GM12878 (cell line): ENCODE measurements at regions not wholly inside any gene's neighbourhood (a gene's known extent, or its start where the extent isn't known, plus 50 kb on each side); places are given as distances from the start of the nearest gene placed in this dataset.

ENCODE experiments used
- ATAC-seq: fragments of 200-7000 bp; cut with Tn5 transposase; 3 replicates; pipeline ENCODE4 v1.9.1; 2020; ENCODE audit warnings: mild to moderate bottlenecking, moderate library complexity
- BruUV-seq: library from RNA; stranded (reverse); fragments of 400-500 nt; replicated peaks from 2 replicates; lab custom pipeline; 2021; lab: Mats Ljungman, UMichigan
- CTCF ChIA-PET: fragments of 300-600 bp; sonication (Branson Sonifier 250); formaldehyde crosslinking; extraction: SDS; loops from one replicate; lab custom pipeline; 2021; ENCODE audit warnings: inconsistent platforms; lab: Yijun Ruan, JAX
- POLR2A ChIA-PET: fragments of 350-600 bp; formaldehyde crosslinking; extraction: SDS; loops from one replicate; lab custom pipeline; 2021; ENCODE audit warnings: inconsistent platforms; lab: Charles Lee
- RAD21 ChIA-PET: fragments of 300-600 bp; sonication (Branson Sonifier 250); formaldehyde crosslinking; loops from one replicate; lab custom pipeline; 2023; ENCODE audit warnings: antibody characterized with exemption; ENCODE audit not compliant: unreplicated experiment; lab: Charles Lee
- SMC1A ChIA-PET: fragments of 300-600 bp; sonication (Branson Sonifier 250); formaldehyde crosslinking; loops from one replicate; lab custom pipeline; 2023; ENCODE audit not compliant: unreplicated experiment, uncharacterized antibody; lab: Charles Lee
- DNase-seq: peaks from one replicate; pipeline ENCODE4 v3.0.0-alpha.2; 2011; ENCODE audit warnings: low read depth, low spot score
- FAIRE-seq: peaks from 3 replicates; lab custom pipeline; 2011; peaks lifted over from hg19 to GRCh38; lab: Jason Lieb, UNC
- H2AFZ ChIP-seq: 2 replicates; pipeline ENCODE4 v1.6.0; 2011; ENCODE audit warnings: low read depth, low read length, control low read depth; ENCODE audit not compliant: control insufficient read depth
- H3K27ac ChIP-seq: 2 replicates; pipeline ENCODE4 v1.5.1; 2011; ENCODE audit warnings: control low read depth; ENCODE audit not compliant: control insufficient read depth, insufficient read depth
- H3K27me3 ChIP-seq, 2 experiments: replicated peaks in 1 of 2; 2 replicates each; pipeline versions ENCODE4 v1.6.0 to v1.6.1; 2011; ENCODE audit warnings: low read length in 1 of 2; ENCODE audit not compliant: control insufficient read depth in 2 of 2, insufficient read depth in 2 of 2
- H3K36me3 ChIP-seq, 2 experiments: 2 replicates each; pipeline ENCODE4 v1.5.1; 2011; ENCODE audit warnings: low read length in 1 of 2; ENCODE audit not compliant: control insufficient read depth in 2 of 2, insufficient read depth in 2 of 2
- H3K4me1 ChIP-seq: 2 replicates; pipeline ENCODE4 v1.6.1; 2011; ENCODE audit warnings: mild to moderate bottlenecking, low read length, moderate library complexity, mixed read lengths; ENCODE audit not compliant: control insufficient read depth, insufficient read depth
- H3K4me2 ChIP-seq: 2 replicates; pipeline ENCODE4 v1.6.0; 2011; ENCODE audit warnings: control low read depth; ENCODE audit not compliant: control insufficient read depth, insufficient read depth
- H3K4me3 ChIP-seq: fragments of 200-600 bp; sonication (generic); 2 replicates; pipeline ENCODE4 v1.5.1; 2016
- H3K79me2 ChIP-seq: 2 replicates; pipeline ENCODE4 v1.6.0; 2011; ENCODE audit warnings: low read length; ENCODE audit not compliant: control insufficient read depth, insufficient read depth
- H3K9ac ChIP-seq: 2 replicates; pipeline ENCODE4 v1.8.0; 2011; ENCODE audit warnings: low read length, control low read depth, mixed read lengths; ENCODE audit not compliant: control insufficient read depth, insufficient read depth
- H3K9me3 ChIP-seq: replicated peaks from 3 replicates; pipeline ENCODE4 v1.5.1; 2011; ENCODE audit warnings: mild to moderate bottlenecking, low read length; ENCODE audit not compliant: control insufficient read depth, insufficient read depth
- H4K20me1 ChIP-seq: 2 replicates; pipeline ENCODE4 v1.6.0; 2011; ENCODE audit not compliant: control insufficient read depth, insufficient read depth
- CBX5 ChIP-seq: sonication (generic); IDR thresholded peaks from 2 replicates; pipeline ENCODE4 v1.6.1; 2016; ENCODE audit warnings: low read depth, moderate library complexity, mild to moderate bottlenecking, inconsistent platforms
- CHD1 ChIP-seq: IDR thresholded peaks from 2 replicates; pipeline ENCODE4 v1.6.1; 2012; ENCODE audit warnings: low read depth, low read length, improper control_type of control experiment
- FOS ChIP-seq: IDR thresholded peaks from 3 replicates; pipeline ENCODE4 v1.6.1; 2011; ENCODE audit warnings: borderline replicate concordance; ENCODE audit not compliant: insufficient read length; ENCODE audit errors: extremely low read depth
- IKZF1 ChIP-seq: fragments of 450-650 bp; conservative IDR thresholded peaks from 2 replicates; pipeline ENCODE4 v1.6.1; 2017; ENCODE audit warnings: antibody characterized with exemption, mild to moderate bottlenecking
- IRF4 ChIP-seq: IDR thresholded peaks from 2 replicates; pipeline ENCODE4 v1.6.1; 2011; ENCODE audit warnings: low read depth, low read length
- MEF2A ChIP-seq: IDR thresholded peaks from 2 replicates; pipeline ENCODE4 v1.6.1; 2011; ENCODE audit warnings: low read depth, mild to moderate bottlenecking, low read length, moderate library complexity; ENCODE audit not compliant: insufficient read depth
- MEF2B ChIP-seq: fragments of 450-650 bp; IDR thresholded peaks from 2 replicates; pipeline ENCODE4 v1.6.1; 2018; ENCODE audit warnings: mild to moderate bottlenecking, moderate library complexity; ENCODE audit not compliant: partially characterized antibody, poor library complexity, severe bottlenecking
- MTA3 ChIP-seq: IDR thresholded peaks from 2 replicates; pipeline ENCODE4 v1.6.1; 2012; ENCODE audit warnings: low read length, inconsistent platforms, borderline replicate concordance
- MXI1 ChIP-seq: fragments of 150-350 bp; IDR thresholded peaks from 2 replicates; pipeline ENCODE4 v1.6.1; 2011; ENCODE audit warnings: low read depth, mild to moderate bottlenecking, inconsistent platforms, low read length, improper control_type of control experiment
- POU2F2 ChIP-seq: IDR thresholded peaks from 3 replicates; pipeline ENCODE4 v1.6.1; 2011; ENCODE audit warnings: low read depth, mild to moderate bottlenecking, low read length, borderline replicate concordance
- SUPT20H ChIP-seq: IDR thresholded peaks from 2 replicates; pipeline ENCODE4 v1.6.1; 2011; ENCODE audit warnings: low read depth, mild to moderate bottlenecking, low read length, moderate library complexity, borderline replicate concordance; ENCODE audit not compliant: control insufficient read depth
- TAF1 ChIP-seq: IDR thresholded peaks from 2 replicates; pipeline ENCODE4 v1.6.1; 2011; ENCODE audit warnings: mild to moderate bottlenecking, low read depth, low read length, borderline replicate concordance
- TBL1XR1 ChIP-seq: IDR thresholded peaks from 2 replicates; pipeline ENCODE4 v1.6.1; 2012; ENCODE audit warnings: low read depth, low read length, improper control_type of control experiment
- TCF7 ChIP-seq: IDR thresholded peaks from 2 replicates; pipeline ENCODE4 v1.6.1; 2014; ENCODE audit warnings: antibody characterized with exemption, borderline replicate concordance
- ZBED1 ChIP-seq: IDR thresholded peaks from 2 replicates; pipeline ENCODE4 v1.6.1; 2016; ENCODE audit warnings: borderline replicate concordance
- ZNF622 ChIP-seq: fragments of 450-650 bp; IDR thresholded peaks from 2 replicates; pipeline ENCODE4 v1.6.1; 2017; ENCODE audit warnings: mild to moderate bottlenecking, inconsistent platforms
- WGBS: methylation state at CpG from one replicate; pipeline ENCODE4 v1.1.6; 2016; ENCODE audit warnings: low lambda C conversion rate; ENCODE audit not compliant: insufficient replicate concordance, insufficient coverage; ENCODE audit errors: missing lambda C conversion rate; 5-methylcytosine and 5-hydroxymethylcytosine counted together
- in situ Hi-C: fragments of 300-500 bp; cut with MboI; formaldehyde crosslinking; loops from 9 replicates; pipeline ENCODE4 v1.14.3; 2018; ENCODE audit warnings: mixed read lengths
- intact Hi-C: fragments of 100-400 bp; cut with micrococcal nuclease; formaldehyde crosslinking; loops from one replicate; pipeline ENCODE4 v1.14.2; 2022; ENCODE audit not compliant: unreplicated experiment
- TF ChIP-seq, protein P1 (sequence below): fragments of 450-650 bp; IDR thresholded peaks from 2 replicates; pipeline ENCODE4 v1.6.1; 2017; ENCODE audit warnings: mild to moderate bottlenecking, low read depth, inconsistent platforms; ENCODE audit not compliant: poor library complexity, severe bottlenecking
- TF ChIP-seq, protein P2 (sequence below): fragments of 450-650 bp; IDR thresholded peaks from 2 replicates; pipeline ENCODE4 v1.6.1; 2017; ENCODE audit warnings: low read depth, mild to moderate bottlenecking, moderate library complexity

DNA sequence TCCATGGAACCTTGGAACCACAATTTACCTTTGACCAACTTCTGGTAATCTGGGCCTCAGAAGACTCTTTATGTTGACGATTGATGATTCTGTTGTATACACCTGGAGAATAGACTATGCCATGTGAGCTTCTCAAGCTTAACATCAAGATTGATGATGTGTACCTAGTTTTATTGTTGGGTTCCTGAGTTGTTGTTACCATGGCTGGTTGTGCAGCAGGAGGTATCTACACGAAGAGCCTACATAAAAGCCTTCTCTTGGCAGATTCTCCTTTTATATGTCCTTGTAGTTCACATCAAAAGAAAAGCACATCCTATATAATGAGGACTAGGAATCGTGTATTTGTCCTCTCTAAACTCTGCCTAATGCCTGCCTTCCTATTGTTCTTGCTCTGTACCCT, 272.0 kb downstream of the DTHD1 start:
- TF ChIP-seq MEF2A (no peak), IKZF1 (no peak), ZBED1 (no peak), POU2F2 (no peak), MEF2B (no peak), ZNF622 (no peak), CHD1 (no peak), FOS (no peak), TAF1 (no peak), SUPT20H (no peak), IRF4 (no peak), MXI1 (no peak), TCF7 (no peak), MTA3 (no peak), TBL1XR1 (no peak), CBX5 (no peak)
- TF ChIP-seq, protein P1, sequence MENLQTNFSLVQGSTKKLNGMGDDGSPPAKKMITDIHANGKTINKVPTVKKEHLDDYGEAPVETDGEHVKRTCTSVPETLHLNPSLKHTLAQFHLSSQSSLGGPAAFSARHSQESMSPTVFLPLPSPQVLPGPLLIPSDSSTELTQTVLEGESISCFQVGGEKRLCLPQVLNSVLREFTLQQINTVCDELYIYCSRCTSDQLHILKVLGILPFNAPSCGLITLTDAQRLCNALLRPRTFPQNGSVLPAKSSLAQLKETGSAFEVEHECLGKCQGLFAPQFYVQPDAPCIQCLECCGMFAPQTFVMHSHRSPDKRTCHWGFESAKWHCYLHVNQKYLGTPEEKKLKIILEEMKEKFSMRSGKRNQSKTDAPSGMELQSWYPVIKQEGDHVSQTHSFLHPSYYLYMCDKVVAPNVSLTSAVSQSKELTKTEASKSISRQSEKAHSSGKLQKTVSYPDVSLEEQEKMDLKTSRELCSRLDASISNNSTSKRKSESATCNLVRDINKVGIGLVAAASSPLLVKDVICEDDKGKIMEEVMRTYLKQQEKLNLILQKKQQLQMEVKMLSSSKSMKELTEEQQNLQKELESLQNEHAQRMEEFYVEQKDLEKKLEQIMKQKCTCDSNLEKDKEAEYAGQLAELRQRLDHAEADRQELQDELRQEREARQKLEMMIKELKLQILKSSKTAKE: no peak
- TF ChIP-seq, protein P2, sequence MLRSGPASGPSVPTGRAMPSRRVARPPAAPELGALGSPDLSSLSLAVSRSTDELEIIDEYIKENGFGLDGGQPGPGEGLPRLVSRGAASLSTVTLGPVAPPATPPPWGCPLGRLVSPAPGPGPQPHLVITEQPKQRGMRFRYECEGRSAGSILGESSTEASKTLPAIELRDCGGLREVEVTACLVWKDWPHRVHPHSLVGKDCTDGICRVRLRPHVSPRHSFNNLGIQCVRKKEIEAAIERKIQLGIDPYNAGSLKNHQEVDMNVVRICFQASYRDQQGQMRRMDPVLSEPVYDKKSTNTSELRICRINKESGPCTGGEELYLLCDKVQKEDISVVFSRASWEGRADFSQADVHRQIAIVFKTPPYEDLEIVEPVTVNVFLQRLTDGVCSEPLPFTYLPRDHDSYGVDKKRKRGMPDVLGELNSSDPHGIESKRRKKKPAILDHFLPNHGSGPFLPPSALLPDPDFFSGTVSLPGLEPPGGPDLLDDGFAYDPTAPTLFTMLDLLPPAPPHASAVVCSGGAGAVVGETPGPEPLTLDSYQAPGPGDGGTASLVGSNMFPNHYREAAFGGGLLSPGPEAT: no peak
- TF ChIP-seq, all 136 proteins: peak for 0
- no TSS peak for BruUV-seq
- intact Hi-C loops: loop anchor here (2.0 to 10.0 kb wide), 3 partner anchors 15 to 841 kb away; no protein-coding TSS in a partner anchor
- ATAC-seq (no peak), FAIRE-seq (no peak), DNase-seq (no peak)
- CTCF ChIA-PET: interaction anchor here (1.0 to 1.4 kb wide), 2 partner anchors 140 to 831 kb away, joined by 3 read pairs; no protein-coding TSS in a partner anchor
- RAD21 ChIA-PET: interaction anchor here (1.7 kb wide), 1 partner anchor 277 kb away, joined by 3 read pairs; no protein-coding TSS in a partner anchor
- WGBS: 73% methylated on average over 3 of the region's 3 CpGs
- POLR2A ChIA-PET: interaction anchor here (0.6 kb wide), 1 partner anchor 1969 kb away, joined by 5 read pairs; no protein-coding TSS in a partner anchor
- Histone ChIP-seq H2AFZ (no peak overlapping the region), H3K4me1 (no peaks in the 10 kb centered on the region; the same call in 1 of the 2 replicates), H3K4me3 (no peak overlapping the region), H3K4me2 (no peak overlapping the region), H3K79me2 (no peaks in the 10 kb centered on the region), H3K27me3 (no peaks in the 10 kb centered on the region), H4K20me1 (no peaks in the 10 kb centered on the region), H3K9me3 (no peaks in the 10 kb centered on the region; the same call in 2 of the 3 replicates), H3K9ac (no peak overlapping the region), H3K27ac (no peak overlapping the region), H3K36me3 (no peaks in the 10 kb centered on the region)
- SMC1A ChIA-PET: interaction anchor here (3.3 kb wide), 1 partner anchor 89 kb away, joined by 14 read pairs; no protein-coding TSS in a partner anchor
- in situ Hi-C loops: no loop called here
